AG09319 (cell line): ENCODE measurements at regions not wholly inside any gene's neighbourhood (a gene's known extent, or its start where the extent isn't known, plus 50 kb on each side); places are given as distances from the start of the nearest gene placed in this dataset.

Experiments
- DNase-seq: peaks from one replicate; pipeline ENCODE4 v3.0.0-alpha.2; 2010; ENCODE audit warnings: low read depth; ENCODE audit errors: extremely low read depth
- CTCF ChIP-seq: IDR thresholded peaks from 2 replicates; pipeline ENCODE4 v1.5.1; 2011; ENCODE audit warnings: low read depth, mild to moderate bottlenecking, inconsistent platforms, low read length, moderate library complexity

GRCh38 chr5:44885903-44886302 is 77.2 kb downstream of the MRPS30 start:
- TF ChIP-seq CTCF, result no peak
- no peak for DNase-seq

GRCh38 chr5:44887722-44888121 is 79.0 kb downstream of the MRPS30 start:
- DNase-seq, result no peak
- no peak for TF ChIP-seq CTCF

GRCh38 chr5:44888435-44888834 is 79.7 kb downstream of the MRPS30 start:
- no peak for DNase-seq
- TF ChIP-seq CTCF, result no peak

- TF ChIP-seq CTCF, result no peak
- no peak for DNase-seq
These were observed 82.4 kb downstream of the MRPS30 start for GRCh38 chr5:44891116-44891515.

- no peak for DNase-seq
- TF ChIP-seq CTCF, result no peak
These were observed 91.7 kb downstream of the MRPS30 start for GRCh38 chr5:44900273-44900954.

GRCh38 chr5:44907396-44907795 is 98.6 kb downstream of the MRPS30 start:
- TF ChIP-seq CTCF, result no peak
- no peak for DNase-seq

GRCh38 chr5:44909004-44909403 is 100.3 kb downstream of the MRPS30 start:
- no peak for DNase-seq
- no peak for TF ChIP-seq CTCF
